CD8-positive, alpha-beta memory T cell (primary cell): ENCODE measurements at regions not wholly inside any gene's neighbourhood (a gene's known extent, or its start where the extent isn't known, plus 50 kb on each side); places are given as distances from the start of the nearest gene placed in this dataset.
A peak's percentile ranks its signal among the peaks of the same experiment; 100 is the strongest.

Source experiments
- CTCF ChIA-PET: fragments of 350-600 bp; sonication (Branson Sonifier 250); formaldehyde crosslinking; loops from one replicate; lab custom pipeline; 2021; ENCODE audit warnings: antibody characterized with exemption; lab: Charles Lee
- POLR2A ChIA-PET: fragments of 350-600 bp; sonication (Branson Sonifier 250); formaldehyde crosslinking; loops from one replicate; lab custom pipeline; 2021; ENCODE audit warnings: antibody characterized with exemption; lab: Charles Lee
- DNase-seq, 5 donors: peaks; one replicate each; pipeline versions ENCODE4 v3.0.0 to v3.0.0-alpha.2; 2020 to 2022; ENCODE audit warnings: mixed read lengths in 1 of 5
- H3K27ac ChIP-seq: one replicate; pipeline ENCODE4 v1.7.0; 2013; ENCODE audit warnings: low read depth, mild to moderate bottlenecking, low read length, moderate library complexity
- H3K27me3 ChIP-seq: 2 replicates; pipeline ENCODE4 v1.7.0; 2013; ENCODE audit warnings: low read length, mild to moderate bottlenecking; ENCODE audit not compliant: insufficient read depth, poor library complexity, severe bottlenecking
- H3K36me3 ChIP-seq: 2 replicates; pipeline ENCODE4 v1.7.0; 2013; ENCODE audit warnings: mild to moderate bottlenecking, low read length, moderate library complexity; ENCODE audit not compliant: insufficient read depth
- H3K4me1 ChIP-seq: 2 replicates; pipeline ENCODE4 v1.7.0; 2013; ENCODE audit warnings: mild to moderate bottlenecking, low read length, moderate library complexity; ENCODE audit not compliant: insufficient read depth
- H3K4me3 ChIP-seq: 2 replicates; pipeline ENCODE4 v1.7.0; 2013; ENCODE audit warnings: mild to moderate bottlenecking, low read length
- H3K9me3 ChIP-seq: 2 replicates; pipeline ENCODE4 v1.7.0; 2013; ENCODE audit warnings: mild to moderate bottlenecking, low read length
- H3K27ac Mint-ChIP-seq, 8 donors: one replicate each; pipeline ENCODE4 v1.8.0; 2020 to 2021; ENCODE audit warnings: mixed read lengths in 8 of 8, mild to moderate bottlenecking in 6 of 8, inconsistent platforms in 3 of 8, moderate library complexity in 3 of 8
- H3K27me3 Mint-ChIP-seq, 2 donors: one replicate each; pipeline ENCODE4 v1.8.0; 2020 to 2021; ENCODE audit warnings: mixed read lengths in 2 of 2, mild to moderate bottlenecking in 1 of 2, moderate library complexity in 1 of 2
- H3K36me3 Mint-ChIP-seq, 3 donors: one replicate each; pipeline ENCODE4 v1.8.0; 2020 to 2021; ENCODE audit warnings: mixed read lengths in 3 of 3, inconsistent platforms in 1 of 3, mild to moderate bottlenecking in 1 of 3
- H3K4me1 Mint-ChIP-seq, 3 donors: one replicate each; pipeline ENCODE4 v1.8.0; 2020 to 2021; ENCODE audit warnings: mixed read lengths in 3 of 3, inconsistent platforms in 1 of 3, mild to moderate bottlenecking in 1 of 3
- H3K4me3 Mint-ChIP-seq, 7 donors: one replicate each; pipeline ENCODE4 v1.8.0; 2020 to 2021; ENCODE audit warnings: mixed read lengths in 7 of 7, mild to moderate bottlenecking in 6 of 7, moderate library complexity in 4 of 7, inconsistent platforms in 2 of 7
- H3K9me3 Mint-ChIP-seq, 5 donors: one replicate each; pipeline ENCODE4 v1.8.0; 2020 to 2022; ENCODE audit warnings: mixed read lengths in 5 of 5, mild to moderate bottlenecking in 3 of 5, moderate library complexity in 2 of 5, inconsistent platforms in 1 of 5

- peaks cover 9 to 24% (median 13%) of the 10 kb centered on the region in 3 donors for H3K36me3 Mint-ChIP-seq
- ChIA-PET POLR2A (no interaction called here), CTCF (interaction anchor here (1.1 kb wide), 1 partner anchor 204 kb away, joined by 3 read pairs; no protein-coding TSS in a partner anchor)
- peak overlapping the region in 4 of 8 donors; percentile 9 to 68 (median 36) for H3K27ac Mint-ChIP-seq
- Histone ChIP-seq H3K4me1 (no peaks in the 10 kb centered on the region), H3K4me3 (no peak overlapping the region), H3K9me3 (no peaks in the 10 kb centered on the region), H3K27ac (no peak overlapping the region), H3K27me3 (no peaks in the 10 kb centered on the region), H3K36me3 (no peaks in the 10 kb centered on the region)
- peak overlapping the region in 3 of 7 donors; percentile 7 to 80 (median 10) for H3K4me3 Mint-ChIP-seq
- H3K27me3 Mint-ChIP-seq, result peaks cover 0 to 2% of the 10 kb centered on the region in 2 donors
- H3K4me1 Mint-ChIP-seq, result peaks cover 36 to 62% (median 40%) of the 10 kb centered on the region in 3 donors
- no peak for DNase-seq
- no peaks in the 10 kb centered on the region for H3K9me3 Mint-ChIP-seq
These were observed 140.9 kb upstream of the KLF3 start for GRCh38 chr4:38523054-38523453.

- no peaks in the 10 kb centered on the region for H3K9me3 Mint-ChIP-seq
- no peaks in the 10 kb centered on the region for H3K36me3 ChIP-seq
- peak overlapping the region; percentile 43 for H3K27ac ChIP-seq
- H3K4me1 ChIP-seq, result peaks cover 5% of the 10 kb centered on the region
- H3K27me3 ChIP-seq, result no peaks in the 10 kb centered on the region
- H3K9me3 ChIP-seq, result no peaks in the 10 kb centered on the region
- peak overlapping the region; percentile 72 to 93 (median 86) for H3K4me3 Mint-ChIP-seq
- H3K36me3 Mint-ChIP-seq, result peaks cover 9 to 17% (median 11%) of the 10 kb centered on the region in 3 donors
- peak in 4 of 5 donors; percentile 6 to 64 (median 34) for DNase-seq
- CTCF ChIA-PET, result interaction anchor here (0.6 to 1.0 kb wide), 2 partner anchors 12 to 13 kb away, joined by 3 read pairs; no protein-coding TSS in a partner anchor
- H3K4me1 Mint-ChIP-seq, result peaks cover 33 to 55% (median 40%) of the 10 kb centered on the region in 3 donors
- H3K4me3 ChIP-seq, result peak overlapping the region; percentile 18
- H3K27ac Mint-ChIP-seq, result peak overlapping the region; percentile 68 to 92 (median 85)
- POLR2A ChIA-PET, result interaction anchor here (0.6 to 1.0 kb wide), 4 partner anchors 9 to 139 kb away, joined by 3 to 4 read pairs (median 3); no protein-coding TSS in a partner anchor
- H3K27me3 Mint-ChIP-seq, result peaks cover 0 to 2% of the 10 kb centered on the region in 2 donors
These were observed 140.2 kb upstream of the KLF3 start for GRCh38 chr4:38523524-38524448.

GRCh38 chr4:38526412-38526811 is 137.6 kb upstream of the KLF3 start:
- ChIA-PET POLR2A (no interaction called here), CTCF (interaction anchor here (0.8 to 1.1 kb wide), 2 partner anchors 140 to 206 kb away, joined by 3 read pairs; no protein-coding TSS in a partner anchor)
- Histone ChIP-seq H3K27ac (no peak overlapping the region), H3K36me3 (no peaks in the 10 kb centered on the region), H3K4me3 (no peak overlapping the region), H3K9me3 (no peaks in the 10 kb centered on the region), H3K4me1 (peaks cover 25% of the 10 kb centered on the region), H3K27me3 (no peaks in the 10 kb centered on the region)
- no peaks in the 10 kb centered on the region for H3K9me3 Mint-ChIP-seq
- no peaks in the 10 kb centered on the region for H3K36me3 Mint-ChIP-seq
- no peak for DNase-seq
- H3K27ac Mint-ChIP-seq, result peak overlapping the region in 5 of 8 donors; percentile 47 to 96 (median 73)
- H3K4me1 Mint-ChIP-seq, result peaks cover 43 to 68% (median 59%) of the 10 kb centered on the region in 3 donors
- H3K4me3 Mint-ChIP-seq, result no peak overlapping the region
- H3K27me3 Mint-ChIP-seq, result peaks cover 0 to 2% of the 10 kb centered on the region in 2 donors

- H3K27me3 Mint-ChIP-seq, result peaks cover 0 to 2% of the 10 kb centered on the region in 2 donors
- H3K27ac ChIP-seq, result peak overlapping the region; percentile 74
- CTCF ChIA-PET, result interaction anchor here (0.7 to 1.4 kb wide), 7 partner anchors 8 to 219 kb away, joined by 3 to 6 read pairs (median 4); no protein-coding TSS in a partner anchor
- POLR2A ChIA-PET, result interaction anchor here (0.5 to 1.8 kb wide), 7 partner anchors 15 to 211 kb away, joined by 3 to 16 read pairs (median 6); no protein-coding TSS in a partner anchor
- H3K9me3 ChIP-seq, result no peaks in the 10 kb centered on the region
- DNase-seq, result peak; percentile 13 to 73 (median 39)
- H3K4me1 Mint-ChIP-seq, result peaks cover 34 to 51% (median 38%) of the 10 kb centered on the region in 3 donors
- H3K4me3 ChIP-seq, result peak overlapping the region; percentile 12
- H3K9me3 Mint-ChIP-seq, result no peaks in the 10 kb centered on the region
- H3K36me3 ChIP-seq, result no peaks in the 10 kb centered on the region
- H3K4me1 ChIP-seq, result peaks cover 25% of the 10 kb centered on the region
- peak overlapping the region; percentile 3 to 71 (median 63) for H3K4me3 Mint-ChIP-seq
- no peaks in the 10 kb centered on the region for H3K27me3 ChIP-seq
- peak overlapping the region; percentile 51 to 99 (median 91) for H3K27ac Mint-ChIP-seq
- no peaks in the 10 kb centered on the region for H3K36me3 Mint-ChIP-seq
These were observed 134.5 kb upstream of the KLF3 start for GRCh38 chr4:38529189-38530115.

GRCh38 chr4:38530486-38530885 is 133.5 kb upstream of the KLF3 start:
- DNase-seq, result no peak
- no peaks in the 10 kb centered on the region for H3K9me3 ChIP-seq
- CTCF ChIA-PET, result no interaction called here
- Mint-ChIP-seq H3K9me3 (no peaks in the 10 kb centered on the region), H3K27me3 (peaks cover 0 to 2% of the 10 kb centered on the region in 2 donors), H3K4me1 (peaks cover 30 to 41% (median 31%) of the 10 kb centered on the region in 3 donors), H3K36me3 (no peaks in the 10 kb centered on the region), H3K27ac (peak overlapping the region in 6 of 8 donors; percentile 14 to 99 (median 86)), H3K4me3 (peak overlapping the region in 1 of 7 donors; percentile 37)
- no peaks in the 10 kb centered on the region for H3K27me3 ChIP-seq
- POLR2A ChIA-PET, result no interaction called here
- no peak overlapping the region for H3K4me3 ChIP-seq
- peak overlapping the region; percentile 74 for H3K27ac ChIP-seq
- peaks cover 25% of the 10 kb centered on the region for H3K4me1 ChIP-seq
- H3K36me3 ChIP-seq, result no peaks in the 10 kb centered on the region

- ChIA-PET CTCF (no interaction called here), POLR2A (no interaction called here)
- Mint-ChIP-seq H3K4me1 (peaks cover 30 to 38% (median 31%) of the 10 kb centered on the region in 3 donors), H3K9me3 (no peaks in the 10 kb centered on the region), H3K4me3 (peak overlapping the region in 2 of 7 donors; percentile 23 to 46), H3K27me3 (peaks cover 0 to 2% of the 10 kb centered on the region in 2 donors), H3K36me3 (no peaks in the 10 kb centered on the region), H3K27ac (peak overlapping the region; percentile 20 to 79 (median 49))
- no peaks in the 10 kb centered on the region for H3K36me3 ChIP-seq
- no peak for DNase-seq
- no peaks in the 10 kb centered on the region for H3K27me3 ChIP-seq
- H3K4me1 ChIP-seq, result peaks cover 25% of the 10 kb centered on the region
- no peaks in the 10 kb centered on the region for H3K9me3 ChIP-seq
- no peak overlapping the region for H3K27ac ChIP-seq
- no peak overlapping the region for H3K4me3 ChIP-seq
These were observed 132.8 kb upstream of the KLF3 start for GRCh38 chr4:38531141-38531727.

GRCh38 chr4:38532908-38533499 is 131.0 kb upstream of the KLF3 start:
- POLR2A ChIA-PET, result no interaction called here
- Histone ChIP-seq H3K36me3 (no peaks in the 10 kb centered on the region), H3K4me1 (peaks cover 25% of the 10 kb centered on the region), H3K27ac (no peak overlapping the region), H3K4me3 (no peak overlapping the region), H3K27me3 (no peaks in the 10 kb centered on the region), H3K9me3 (no peaks in the 10 kb centered on the region)
- Mint-ChIP-seq H3K27me3 (no peaks in the 10 kb centered on the region), H3K9me3 (no peaks in the 10 kb centered on the region), H3K4me3 (peak overlapping the region in 1 of 7 donors; percentile 52), H3K4me1 (peaks cover 23 to 31% (median 27%) of the 10 kb centered on the region in 3 donors), H3K36me3 (no peaks in the 10 kb centered on the region), H3K27ac (peak overlapping the region in 3 of 8 donors; percentile 36 to 51 (median 38))
- CTCF ChIA-PET, result no interaction called here
- DNase-seq, result no peak
